Lower leg skin (tissue), 4 donors: ENCODE measurements at regions not wholly inside any gene's neighbourhood (a gene's known extent, or its start where the extent isn't known, plus 50 kb on each side); places are given as distances from the start of the nearest gene placed in this dataset.

Experiments
- DNase-seq, 2 donors: peaks; one replicate each; pipeline ENCODE4 v3.0.0-alpha.2; 2019; ENCODE audit warnings: low spot score in 2 of 2
- H3K4me3 ChIP-seq: fragments of 200-600 bp; sonication (generic); 2 replicates; pipeline ENCODE4 v1.5.1; 2017; ENCODE audit warnings: mild to moderate bottlenecking, low read depth; ENCODE audit not compliant: poor library complexity, severe bottlenecking
- CTCF ChIP-seq, 3 donors: fragments of 450-650 bp; IDR thresholded peaks; one replicate each; pipeline ENCODE4 v1.5.1; 2016; ENCODE audit warnings: antibody characterized with exemption in 3 of 3, mild to moderate bottlenecking in 3 of 3, moderate library complexity in 2 of 3
- POLR2A ChIP-seq, 2 donors: fragments of 450-650 bp; IDR thresholded peaks; one replicate each; pipeline ENCODE4 v1.6.1; 2016 to 2017; ENCODE audit warnings: antibody characterized with exemption in 2 of 2, mild to moderate bottlenecking in 1 of 2, moderate library complexity in 1 of 2
- WGBS, 2 donors: methylation state at CpG; one replicate each; pipeline ENCODE4 v1.1.5; 2018; 5-methylcytosine and 5-hydroxymethylcytosine counted together
- intact Hi-C: fragments of 100-400 bp; cut with DNase I; formaldehyde crosslinking; loops from one replicate; pipeline ENCODE4 v1.15.0; 2023; ENCODE audit warnings: low total_unique reads

GRCh38 chr6:12560315-12560714, 156.3 kb upstream of the PHACTR1 start:
- no peak for DNase-seq
- 76 to 78% methylated on average over 5 of the region's 5 CpGs for WGBS, 2 donors
- no peak for TF ChIP-seq POLR2A (IDR thresholded peaks at IDR 0.05)
- no peak for TF ChIP-seq CTCF (IDR thresholded peaks at IDR 0.05)
- no peak overlapping the region for H3K4me3 ChIP-seq
- intact Hi-C loops: no loop called here

GRCh38 chr6:12566618-12567123, 149.9 kb upstream of the PHACTR1 start:
- H3K4me3 ChIP-seq: no peak overlapping the region
- whole genome bisulfite sequencing, 2 donors: 89 to 95% methylated on average over 2 of the region's 2 CpGs
- TF ChIP-seq POLR2A (IDR thresholded peaks at IDR 0.05): no peak
- no peak for TF ChIP-seq CTCF (IDR thresholded peaks at IDR 0.05)
- DNase-seq: no peak
- intact Hi-C loops: no loop called here

- WGBS, 2 donors: 57 to 63% methylated on average over 3 of the region's 3 CpGs
- H3K4me3 ChIP-seq: no peak overlapping the region
- TF ChIP-seq POLR2A (IDR thresholded peaks at IDR 0.05): no peak
- no peak for TF ChIP-seq CTCF (IDR thresholded peaks at IDR 0.05)
- DNase-seq: no peak
- intact Hi-C loops: no loop called here
Measured at GRCh38 chr6:12567682-12568081, 148.9 kb upstream of the PHACTR1 start.

- TF ChIP-seq POLR2A (IDR thresholded peaks at IDR 0.05) (no peak), CTCF (IDR thresholded peaks at IDR 0.05) (no peak)
- WGBS, 2 donors: 100% methylated on average over 1 of the region's 1 CpG
- intact Hi-C loops: no loop called here
- no peak for DNase-seq
- no peak overlapping the region for H3K4me3 ChIP-seq
Measured at GRCh38 chr6:12569646-12570045, 146.9 kb upstream of the PHACTR1 start.

- intact Hi-C loops: no loop called here
- H3K4me3 ChIP-seq: no peak overlapping the region
- TF ChIP-seq CTCF (IDR thresholded peaks at IDR 0.05) (no peak), POLR2A (IDR thresholded peaks at IDR 0.05) (no peak)
- WGBS, 2 donors: 37 to 42% methylated on average over 2 of the region's 2 CpGs
- no peak for DNase-seq
Measured at GRCh38 chr6:12570461-12571030, 146.0 kb upstream of the PHACTR1 start.
